Tibial nerve (tissue), 3 donors: ENCODE measurements at regions not wholly inside any gene's neighbourhood (a gene's known extent, or its start where the extent isn't known, plus 50 kb on each side); places are given as distances from the start of the nearest gene placed in this dataset.
"Not testable (repeated sequence)": the region's sequence is repeated elsewhere in the genome, so short reads cannot be mapped to it uniquely, and the experiment has no call there.

ENCODE experiments used
- CTCF ChIP-seq, 5 experiments: fragments of 200-600 bp in 3 of 5; fragments of 450-650 bp in 2 of 5; sonication (generic) in 3 of 5; IDR thresholded peaks; one replicate each; pipeline ENCODE4 v1.5.1; 2016 to 2019; ENCODE audit warnings: antibody characterized with exemption in 5 of 5, mild to moderate bottlenecking in 3 of 5, moderate library complexity in 2 of 5
- POLR2A ChIP-seq, 2 donors: fragments of 450-650 bp; IDR thresholded peaks; one replicate each; pipeline ENCODE4 v1.6.1; 2017; ENCODE audit warnings: antibody characterized with exemption in 2 of 2, mild to moderate bottlenecking in 2 of 2, moderate library complexity in 2 of 2

GRCh38 chr9:62807424-62807823, 1617.6 kb downstream of the SPATA31A7 start:
- not testable (repeated sequence) for TF ChIP-seq CTCF, POLR2A (IDR thresholded peaks at IDR 0.05)
